HepG2 (cell line): ENCODE measurements at regions not wholly inside any gene's neighbourhood (a gene's known extent, or its start where the extent isn't known, plus 50 kb on each side); places are given as distances from the start of the nearest gene placed in this dataset.

Source experiments
- ATAC-seq: fragments of 200-7000 bp; cut with Tn5 transposase; 3 replicates; pipeline ENCODE4 v1.9.1; 2020; ENCODE audit warnings: mild to moderate bottlenecking, moderate library complexity
- BruUV-seq: library from RNA; stranded (reverse); fragments of 400-500 nt; replicated peaks from 2 replicates; lab custom pipeline; 2021; lab: Mats Ljungman, UMichigan
- CTCF ChIA-PET: fragments of 300-600 bp; formaldehyde crosslinking; extraction: SDS; loops from one replicate; lab custom pipeline; 2021; ENCODE audit warnings: low total read pairs, inconsistent platforms, low intra/inter-chr PET ratio; lab: Yijun Ruan, JAX
- POLR2A ChIA-PET: fragments of 350-600 bp; sonication (Branson Sonifier 250); formaldehyde crosslinking; loops from one replicate; lab custom pipeline; 2020; ENCODE audit warnings: antibody characterized with exemption, inconsistent platforms; lab: Yijun Ruan, JAX
- DNase-seq: peaks from one replicate; pipeline ENCODE4 v3.0.0-alpha.2; 2015; ENCODE audit warnings: low spot score
- FAIRE-seq: peaks from 3 replicates; lab custom pipeline; 2011; peaks lifted over from hg19 to GRCh38; lab: Jason Lieb, UNC
- H2AFZ ChIP-seq: one replicate; pipeline ENCODE4 v1.6.1; 2011; ENCODE audit warnings: low read length, inconsistent platforms
- H3K27ac ChIP-seq: fragments of 300-600 bp; 3 replicates; pipeline ENCODE4 v1.8.0; 2011; ENCODE audit warnings: mixed run types, mild to moderate bottlenecking, mixed read lengths, low read length, inconsistent platforms; ENCODE audit not compliant: insufficient read depth; ENCODE audit errors: extremely low read length
- H3K27me3 ChIP-seq, 2 experiments: fragments of 200-600 bp in 1 of 2; 2 replicates in 1 of 2; 3 replicates in 1 of 2; pipeline versions ENCODE4 v1.6.0 to v1.8.0; 2011; ENCODE audit warnings: low read length in 2 of 2, mild to moderate bottlenecking in 2 of 2, moderate library complexity in 2 of 2, inconsistent platforms in 1 of 2; ENCODE audit not compliant: insufficient read depth in 2 of 2, control insufficient read depth in 1 of 2
- H3K36me3 ChIP-seq, 2 experiments: fragments of 200-600 bp in 1 of 2; replicated peaks in 1 of 2; 2 replicates in 1 of 2; 3 replicates in 1 of 2; pipeline versions ENCODE4 v1.5.1 to v1.8.0; 2011; ENCODE audit warnings: low read length in 2 of 2, inconsistent platforms in 1 of 2; ENCODE audit not compliant: insufficient read depth in 2 of 2, control insufficient read depth in 1 of 2
- H3K4me1 ChIP-seq: 2 replicates; pipeline ENCODE4 v1.5.1; 2012; ENCODE audit warnings: low read length, inconsistent platforms; ENCODE audit not compliant: insufficient read depth
- H3K4me2 ChIP-seq: 2 replicates; pipeline ENCODE4 v1.6.0; 2011; ENCODE audit warnings: low read depth, low read length, inconsistent platforms
- H3K4me3 ChIP-seq, 3 experiments: fragments of 200-600 bp in 1 of 3; sonication (generic), shearing (Covaris generic) in 1 of 3; replicated peaks in 1 of 3; 2 replicates each; pipeline ENCODE4 v1.5.1; 2011 to 2016; ENCODE audit warnings: low read length in 3 of 3, inconsistent platforms in 2 of 3, low read depth in 2 of 3, mild to moderate bottlenecking in 2 of 3, control low read depth in 1 of 3, mixed read lengths in 1 of 3; ENCODE audit not compliant: insufficient read depth in 1 of 3
- H3K79me2 ChIP-seq: one replicate; pipeline ENCODE4 v1.6.1; 2011; ENCODE audit warnings: low read length, inconsistent platforms; ENCODE audit not compliant: insufficient read depth
- H3K9ac ChIP-seq: 2 replicates; pipeline ENCODE4 v1.6.0; 2011; ENCODE audit warnings: mild to moderate bottlenecking, low read depth, low read length, inconsistent platforms; ENCODE audit not compliant: insufficient read depth
- H3K9me3 ChIP-seq: 2 replicates; pipeline ENCODE4 v1.5.1; 2012; ENCODE audit warnings: mild to moderate bottlenecking, low read length
- H4K20me1 ChIP-seq: 2 replicates; pipeline ENCODE4 v1.6.0; 2011; ENCODE audit warnings: inconsistent platforms, mild to moderate bottlenecking, low read length, moderate library complexity; ENCODE audit not compliant: insufficient read depth
- FOXA3 ChIP-seq: IDR thresholded peaks from 2 replicates; pipeline ENCODE4 v1.6.1; 2016; ENCODE audit warnings: missing genetic modification reagents, missing compliant biosample characterization
- ZHX1 ChIP-seq: sonication (generic); formaldehyde crosslinking; IDR thresholded peaks from 2 replicates; pipeline ENCODE4 v1.8.1; 2022; ENCODE audit warnings: low read depth, mild to moderate bottlenecking, missing genetic modification reagents
- ZNF280B ChIP-seq: sonication (generic); formaldehyde crosslinking; IDR thresholded peaks from 2 replicates; pipeline ENCODE4 v1.5.0; 2020; ENCODE audit warnings: missing genetic modification reagents, mild to moderate bottlenecking, borderline replicate concordance
- ZNF501 ChIP-seq: sonication (generic); formaldehyde crosslinking; IDR thresholded peaks from 2 replicates; pipeline ENCODE4 v1.5.1; 2020; ENCODE audit warnings: mild to moderate bottlenecking, moderate library complexity, missing genetic modification reagents
- ZNF589 ChIP-seq: sonication (generic); formaldehyde crosslinking; conservative IDR thresholded peaks from 2 replicates; pipeline ENCODE4 v1.8.0; 2022; ENCODE audit warnings: mild to moderate bottlenecking, moderate library complexity, missing genetic modification reagents
- WGBS: methylation state at CpG from one replicate; pipeline ENCODE4 v1.1.6; 2017; ENCODE audit warnings: low lambda C conversion rate; 5-methylcytosine and 5-hydroxymethylcytosine counted together
- in situ Hi-C: cut with HindIII; loops from 2 replicates; pipeline ENCODE4 v1.10.0; 2017; ENCODE audit warnings: low pct_unique_long_range_greater_than_20kb; ENCODE audit not compliant: extremely low pct_ligation_motif_present
- intact Hi-C: fragments of 100-400 bp; cut with micrococcal nuclease; formaldehyde crosslinking; loops from one replicate; pipeline ENCODE4 v1.10.0; 2022; ENCODE audit not compliant: unreplicated experiment

GRCh38 chr6:169865346-169866139 is 114.1 kb downstream of the ERMARD start:
- POLR2A ChIA-PET: no interaction called here
- no TSS peak for BruUV-seq
- in situ Hi-C loops: no loop called here
- H3K9me3 ChIP-seq: peaks cover 3% of the 10 kb centered on the region; the same call in 1 of the 2 replicates
- H3K4me2 ChIP-seq: no peak overlapping the region
- no peaks in the 10 kb centered on the region for H3K79me2 ChIP-seq
- H3K27ac ChIP-seq: no peak overlapping the region
- no peak for DNase-seq
- H3K4me3 ChIP-seq: no peak overlapping the region
- no peak overlapping the region for H2AFZ ChIP-seq
- 16% methylated on average over 12 of the region's 13 CpGs for WGBS
- CTCF ChIA-PET: no interaction called here
- peaks cover 13 to 50% of the 10 kb centered on the region in 2 experiments; a peak in 4 of 5 replicates for H3K27me3 ChIP-seq
- no peaks in the 10 kb centered on the region for H3K36me3 ChIP-seq
- no peaks in the 10 kb centered on the region for H4K20me1 ChIP-seq
- no peak for ATAC-seq
- FAIRE-seq: no peak
- no peaks in the 10 kb centered on the region for H3K4me1 ChIP-seq
- no peak for TF ChIP-seq ZNF501 (CRISPR knock-in tag)
- no peak for TF ChIP-seq FOXA3 (CRISPR knock-in tag)
- TF ChIP-seq ZNF280B: no peak
- no peak for TF ChIP-seq ZNF589 (CRISPR knock-in tag)
- no peak for TF ChIP-seq ZHX1
- H3K9ac ChIP-seq: no peak overlapping the region
- intact Hi-C loops: no loop called here
